HG03521 (cell line): ENCODE measurements at regions not wholly inside any gene's neighbourhood (a gene's known extent, or its start where the extent isn't known, plus 50 kb on each side); places are given as distances from the start of the nearest gene placed in this dataset.
"Not testable (repeated sequence)": the region's sequence is repeated elsewhere in the genome, so short reads cannot be mapped to it uniquely, and the experiment has no call there.

Experiments used
- ATAC-seq: cut with Tn5 transposase; IDR thresholded peaks from one replicate; pipeline ENCODE4 v1.9.1; 2021; ENCODE audit warnings: mild to moderate bottlenecking, moderate library complexity; ENCODE audit not compliant: unreplicated experiment

- no peak for ATAC-seq
Measured at GRCh38 chr5:122599000-122599399, 175.9 kb upstream of the SNX2 start.

GRCh38 chr5:122600924-122601323 lies 174.0 kb upstream of the SNX2 start:
- ATAC-seq: no peak

GRCh38 chr5:122602700-122603099 lies 172.2 kb upstream of the SNX2 start:
- no peak for ATAC-seq

GRCh38 chr5:122605236-122605635 lies 169.6 kb upstream of the SNX2 start:
- ATAC-seq: no peak

GRCh38 chr5:122607818-122608217 lies 167.1 kb upstream of the SNX2 start:
- no peak for ATAC-seq

GRCh38 chr5:122608222-122608621 lies 166.7 kb upstream of the SNX2 start:
- ATAC-seq: no peak

GRCh38 chr5:122611406-122611805 lies 163.5 kb upstream of the SNX2 start:
- no peak for ATAC-seq

- ATAC-seq: no peak
Measured at GRCh38 chr5:122612901-122613300, 162.0 kb upstream of the SNX2 start.

GRCh38 chr5:122615146-122615545 lies 159.7 kb upstream of the SNX2 start:
- no peak for ATAC-seq

- no peak for ATAC-seq
Measured at GRCh38 chr5:122615832-122616231, 159.0 kb upstream of the SNX2 start.

- ATAC-seq: not testable (repeated sequence)
Measured at GRCh38 chr5:122618046-122618445, 156.8 kb upstream of the SNX2 start.

GRCh38 chr5:122620768-122621167 lies 154.1 kb upstream of the SNX2 start:
- ATAC-seq: not testable (repeated sequence)

GRCh38 chr5:122628714-122629113 lies 146.2 kb upstream of the SNX2 start:
- ATAC-seq: not testable (repeated sequence)

- no peak for ATAC-seq
Measured at GRCh38 chr5:122629121-122629677, 145.7 kb upstream of the SNX2 start.

GRCh38 chr5:122638581-122638980 lies 136.3 kb upstream of the SNX2 start:
- ATAC-seq: no peak

- ATAC-seq: no peak
Measured at GRCh38 chr5:122639033-122639432, 135.8 kb upstream of the SNX2 start.

GRCh38 chr5:122639864-122640263 lies 135.0 kb upstream of the SNX2 start:
- ATAC-seq: no peak

- no peak for ATAC-seq
Measured at GRCh38 chr5:122649080-122649479, 125.8 kb upstream of the SNX2 start.

GRCh38 chr5:122653087-122654017 lies 121.5 kb upstream of the SNX2 start:
- ATAC-seq: no peak

- ATAC-seq: no peak
Measured at GRCh38 chr5:122656160-122656559, 118.7 kb upstream of the SNX2 start.

- no peak for ATAC-seq
Measured at GRCh38 chr5:122656577-122656976, 118.3 kb upstream of the SNX2 start.

GRCh38 chr5:122661496-122662180 lies 113.2 kb upstream of the SNX2 start:
- ATAC-seq: no peak
